ENCODE measurements at regions not wholly inside any gene's neighbourhood (a gene's known extent, or its start where the extent isn't known, plus 50 kb on each side); places are given as distances from the start of the nearest gene placed in this dataset.

GRCh38 chr13:60324131-60324530, 72.9 kb upstream of the TDRD3 start (continued):
- TF ChIP-seq CHD7 (IDR thresholded peaks at IDR 0.05; ENCODE audit: insufficient replicate concordance, low read length) (no peak), KDM1A (IDR thresholded peaks at IDR 0.05; ENCODE audit: borderline replicate concordance, low read length) (no peak), SIRT6 (IDR thresholded peaks at IDR 0.05; ENCODE audit: low read length) (no peak), TBP (IDR thresholded peaks at IDR 0.05; ENCODE audit: low read depth, low read length) (no peak), NANOG (IDR thresholded peaks at IDR 0.05; ENCODE audit: insufficient read depth, low read depth, low read length, poor library complexity, severe bottlenecking) (no peak), TAF1 (IDR thresholded peaks at IDR 0.05; ENCODE audit: low read depth, low read length) (no peak), POU5F1 (IDR thresholded peaks at IDR 0.05; ENCODE audit: low read depth, low read length) (no peak), SP4 (IDR thresholded peaks at IDR 0.05; ENCODE audit: low read length) (no peak), EZH2 (IDR thresholded peaks at IDR 0.05; ENCODE audit: low read depth, low read length, severe bottlenecking) (no peak), EP300 (IDR thresholded peaks at IDR 0.05; ENCODE audit: borderline replicate concordance in 1 of 2, low read depth in 2 of 2, low read length in 2 of 2) (no peak), RAD21 (IDR thresholded peaks at IDR 0.05 in 1 of 2, conservative IDR thresholded peaks at IDR 0.05 in 1 of 2; ENCODE audit: low read depth in 2 of 2, low read length in 2 of 2) (no peak), FOSL1 (IDR thresholded peaks at IDR 0.05; ENCODE audit: insufficient read depth, low read depth, low read length) (no peak)
